ENCODE measurements at regions not wholly inside any gene's neighbourhood (a gene's known extent, or its start where the extent isn't known, plus 50 kb on each side); places are given as distances from the start of the nearest gene placed in this dataset.

- Histone ChIP-seq H3K4me1 (ENCODE audit: control insufficient read depth in 2 of 2, insufficient read depth in 2 of 2, low read length in 1 of 2) (no peaks in the 10 kb centered on the region), H3K9me3 (ENCODE audit: control insufficient read depth in 2 of 2, insufficient read depth in 1 of 2, low read depth in 1 of 2, low read length in 1 of 2) (no peaks in the 10 kb centered on the region), H3K27me3 (ENCODE audit: control insufficient read depth in 1 of 2, insufficient read depth in 2 of 2, low read length in 2 of 2) (no peaks in the 10 kb centered on the region), H3K27ac (ENCODE audit: low read depth in 2 of 2, low read length in 1 of 2) (no peak overlapping the region), H3K4me3 (ENCODE audit: low read depth in 1 of 2, low read length in 2 of 2) (no peak overlapping the region), H3K36me3 (ENCODE audit: control insufficient read depth in 2 of 2, insufficient read depth in 2 of 2, low read length in 1 of 2) (no peaks in the 10 kb centered on the region)
- WGBS, 2 donors: 37 to 46% methylated on average over 1 of the region's 1 CpG
Observed at GRCh38 chr10:108392286-108392685, 1227.8 kb upstream of the SORCS1 start.

- WGBS, 2 donors: 49 to 78% methylated on average over 1 of the region's 1 CpG
- H3K4me1 ChIP-seq (ENCODE audit: control insufficient read depth in 2 of 2, insufficient read depth in 2 of 2, low read length in 1 of 2): no peaks in the 10 kb centered on the region
- H3K27me3 ChIP-seq (ENCODE audit: control insufficient read depth in 1 of 2, insufficient read depth in 2 of 2, low read length in 2 of 2): no peaks in the 10 kb centered on the region
- no peak overlapping the region for H3K27ac ChIP-seq (ENCODE audit: low read depth in 2 of 2, low read length in 1 of 2)
- H3K36me3 ChIP-seq (ENCODE audit: control insufficient read depth in 2 of 2, insufficient read depth in 2 of 2, low read length in 1 of 2): no peaks in the 10 kb centered on the region
- no peak overlapping the region for H3K4me3 ChIP-seq (ENCODE audit: low read depth in 1 of 2, low read length in 2 of 2)
- H3K9me3 ChIP-seq (ENCODE audit: control insufficient read depth in 2 of 2, insufficient read depth in 1 of 2, low read depth in 1 of 2, low read length in 1 of 2): no peaks in the 10 kb centered on the region
Observed at GRCh38 chr10:108388706-108389105, 1224.2 kb upstream of the SORCS1 start.

GRCh38 chr10:108385963-108386362 lies 1221.5 kb upstream of the SORCS1 start:
- H3K27me3 ChIP-seq (ENCODE audit: control insufficient read depth in 1 of 2, insufficient read depth in 2 of 2, low read length in 2 of 2): no peaks in the 10 kb centered on the region
- no peaks in the 10 kb centered on the region for H3K36me3 ChIP-seq (ENCODE audit: control insufficient read depth in 2 of 2, insufficient read depth in 2 of 2, low read length in 1 of 2)
- no peaks in the 10 kb centered on the region for H3K9me3 ChIP-seq (ENCODE audit: control insufficient read depth in 2 of 2, insufficient read depth in 1 of 2, low read depth in 1 of 2, low read length in 1 of 2)
- no peak overlapping the region for H3K27ac ChIP-seq (ENCODE audit: low read depth in 2 of 2, low read length in 1 of 2)
- H3K4me3 ChIP-seq (ENCODE audit: low read depth in 1 of 2, low read length in 2 of 2): no peak overlapping the region
- no peaks in the 10 kb centered on the region for H3K4me1 ChIP-seq (ENCODE audit: control insufficient read depth in 2 of 2, insufficient read depth in 2 of 2, low read length in 1 of 2)
- WGBS, 2 donors: 79 to 86% methylated on average over 3 of the region's 3 CpGs

GRCh38 chr10:108384378-108384777 lies 1219.9 kb upstream of the SORCS1 start:
- no peaks in the 10 kb centered on the region for H3K9me3 ChIP-seq (ENCODE audit: control insufficient read depth in 2 of 2, insufficient read depth in 1 of 2, low read depth in 1 of 2, low read length in 1 of 2)
- no peak overlapping the region for H3K4me3 ChIP-seq (ENCODE audit: low read depth in 1 of 2, low read length in 2 of 2)
- no peaks in the 10 kb centered on the region for H3K36me3 ChIP-seq (ENCODE audit: control insufficient read depth in 2 of 2, insufficient read depth in 2 of 2, low read length in 1 of 2)
- 37% methylated on average over 1 of the region's 1 CpG for WGBS, 2 donors
- no peaks in the 10 kb centered on the region for H3K4me1 ChIP-seq (ENCODE audit: control insufficient read depth in 2 of 2, insufficient read depth in 2 of 2, low read length in 1 of 2)
- no peak overlapping the region for H3K27ac ChIP-seq (ENCODE audit: low read depth in 2 of 2, low read length in 1 of 2)
- no peaks in the 10 kb centered on the region for H3K27me3 ChIP-seq (ENCODE audit: control insufficient read depth in 1 of 2, insufficient read depth in 2 of 2, low read length in 2 of 2)

- Histone ChIP-seq H3K27me3 (ENCODE audit: control insufficient read depth in 1 of 2, insufficient read depth in 2 of 2, low read length in 2 of 2) (no peaks in the 10 kb centered on the region), H3K9me3 (ENCODE audit: control insufficient read depth in 2 of 2, insufficient read depth in 1 of 2, low read depth in 1 of 2, low read length in 1 of 2) (no peaks in the 10 kb centered on the region), H3K27ac (ENCODE audit: low read depth in 2 of 2, low read length in 1 of 2) (no peak overlapping the region), H3K4me1 (ENCODE audit: control insufficient read depth in 2 of 2, insufficient read depth in 2 of 2, low read length in 1 of 2) (no peaks in the 10 kb centered on the region), H3K4me3 (ENCODE audit: low read depth in 1 of 2, low read length in 2 of 2) (no peak overlapping the region), H3K36me3 (ENCODE audit: control insufficient read depth in 2 of 2, insufficient read depth in 2 of 2, low read length in 1 of 2) (no peaks in the 10 kb centered on the region)
Observed at GRCh38 chr10:108378779-108379178, 1214.3 kb upstream of the SORCS1 start.

GRCh38 chr10:108375691-108376090 lies 1211.2 kb upstream of the SORCS1 start:
- Histone ChIP-seq H3K4me1 (ENCODE audit: control insufficient read depth in 2 of 2, insufficient read depth in 2 of 2, low read length in 1 of 2) (no peaks in the 10 kb centered on the region), H3K9me3 (ENCODE audit: control insufficient read depth in 2 of 2, insufficient read depth in 1 of 2, low read depth in 1 of 2, low read length in 1 of 2) (no peaks in the 10 kb centered on the region), H3K36me3 (ENCODE audit: control insufficient read depth in 2 of 2, insufficient read depth in 2 of 2, low read length in 1 of 2) (no peaks in the 10 kb centered on the region), H3K4me3 (ENCODE audit: low read depth in 1 of 2, low read length in 2 of 2) (no peak overlapping the region), H3K27ac (ENCODE audit: low read depth in 2 of 2, low read length in 1 of 2) (no peak overlapping the region), H3K27me3 (ENCODE audit: control insufficient read depth in 1 of 2, insufficient read depth in 2 of 2, low read length in 2 of 2) (no peaks in the 10 kb centered on the region)

- H3K36me3 ChIP-seq (ENCODE audit: control insufficient read depth in 2 of 2, insufficient read depth in 2 of 2, low read length in 1 of 2): no peaks in the 10 kb centered on the region
- 71 to 78% methylated on average over 1 of the region's 1 CpG for WGBS, 2 donors
- no peaks in the 10 kb centered on the region for H3K4me1 ChIP-seq (ENCODE audit: control insufficient read depth in 2 of 2, insufficient read depth in 2 of 2, low read length in 1 of 2)
- no peaks in the 10 kb centered on the region for H3K9me3 ChIP-seq (ENCODE audit: control insufficient read depth in 2 of 2, insufficient read depth in 1 of 2, low read depth in 1 of 2, low read length in 1 of 2)
- no peaks in the 10 kb centered on the region for H3K27me3 ChIP-seq (ENCODE audit: control insufficient read depth in 1 of 2, insufficient read depth in 2 of 2, low read length in 2 of 2)
- H3K4me3 ChIP-seq (ENCODE audit: low read depth in 1 of 2, low read length in 2 of 2): no peak overlapping the region
- H3K27ac ChIP-seq (ENCODE audit: low read depth in 2 of 2, low read length in 1 of 2): no peak overlapping the region
Observed at GRCh38 chr10:108374991-108375390, 1210.5 kb upstream of the SORCS1 start.

- Histone ChIP-seq H3K36me3 (ENCODE audit: control insufficient read depth in 2 of 2, insufficient read depth in 2 of 2, low read length in 1 of 2) (no peaks in the 10 kb centered on the region), H3K9me3 (ENCODE audit: control insufficient read depth in 2 of 2, insufficient read depth in 1 of 2, low read depth in 1 of 2, low read length in 1 of 2) (no peaks in the 10 kb centered on the region), H3K4me3 (ENCODE audit: low read depth in 1 of 2, low read length in 2 of 2) (no peak overlapping the region), H3K27ac (ENCODE audit: low read depth in 2 of 2, low read length in 1 of 2) (no peak overlapping the region), H3K4me1 (ENCODE audit: control insufficient read depth in 2 of 2, insufficient read depth in 2 of 2, low read length in 1 of 2) (no peaks in the 10 kb centered on the region), H3K27me3 (ENCODE audit: control insufficient read depth in 1 of 2, insufficient read depth in 2 of 2, low read length in 2 of 2) (no peaks in the 10 kb centered on the region)
Observed at GRCh38 chr10:108365541-108365940, 1201.0 kb upstream of the SORCS1 start.

GRCh38 chr10:108363576-108363975 lies 1199.1 kb upstream of the SORCS1 start:
- H3K27ac ChIP-seq (ENCODE audit: low read depth in 2 of 2, low read length in 1 of 2): no peak overlapping the region
- H3K4me1 ChIP-seq (ENCODE audit: control insufficient read depth in 2 of 2, insufficient read depth in 2 of 2, low read length in 1 of 2): no peaks in the 10 kb centered on the region
- H3K27me3 ChIP-seq (ENCODE audit: control insufficient read depth in 1 of 2, insufficient read depth in 2 of 2, low read length in 2 of 2): no peaks in the 10 kb centered on the region
- no peaks in the 10 kb centered on the region for H3K9me3 ChIP-seq (ENCODE audit: control insufficient read depth in 2 of 2, insufficient read depth in 1 of 2, low read depth in 1 of 2, low read length in 1 of 2)
- 70 to 73% methylated on average over 4 of the region's 4 CpGs for WGBS, 2 donors
- H3K36me3 ChIP-seq (ENCODE audit: control insufficient read depth in 2 of 2, insufficient read depth in 2 of 2, low read length in 1 of 2): no peaks in the 10 kb centered on the region
- H3K4me3 ChIP-seq (ENCODE audit: low read depth in 1 of 2, low read length in 2 of 2): no peak overlapping the region

GRCh38 chr10:108362961-108363360 lies 1198.5 kb upstream of the SORCS1 start:
- 88% methylated on average over 1 of the region's 1 CpG for WGBS, 2 donors
- Histone ChIP-seq H3K4me3 (ENCODE audit: low read depth in 1 of 2, low read length in 2 of 2) (no peak overlapping the region), H3K27me3 (ENCODE audit: control insufficient read depth in 1 of 2, insufficient read depth in 2 of 2, low read length in 2 of 2) (no peaks in the 10 kb centered on the region), H3K27ac (ENCODE audit: low read depth in 2 of 2, low read length in 1 of 2) (no peak overlapping the region), H3K4me1 (ENCODE audit: control insufficient read depth in 2 of 2, insufficient read depth in 2 of 2, low read length in 1 of 2) (no peaks in the 10 kb centered on the region), H3K9me3 (ENCODE audit: control insufficient read depth in 2 of 2, insufficient read depth in 1 of 2, low read depth in 1 of 2, low read length in 1 of 2) (no peaks in the 10 kb centered on the region), H3K36me3 (ENCODE audit: control insufficient read depth in 2 of 2, insufficient read depth in 2 of 2, low read length in 1 of 2) (no peaks in the 10 kb centered on the region)
